CD4-positive, alpha-beta T cell (primary cell): ENCODE measurements at regions not wholly inside any gene's neighbourhood (a gene's known extent, or its start where the extent isn't known, plus 50 kb on each side); places are given as distances from the start of the nearest gene placed in this dataset.
A peak's percentile ranks its signal among the peaks of the same experiment; 100 is the strongest.

Experiments
- ATAC-seq: fragments of 200-7000 bp; cut with Tn5 transposase; one replicate; pipeline ENCODE4 v1.10.0; 2022; ENCODE audit warnings: mild to moderate bottlenecking; ENCODE audit not compliant: poor library complexity
- CTCF ChIA-PET: fragments of 350-600 bp; sonication (Branson Sonifier 250); formaldehyde crosslinking; loops from one replicate; lab custom pipeline; 2021; ENCODE audit warnings: antibody characterized with exemption, inconsistent platforms; lab: Charles Lee
- POLR2A ChIA-PET: fragments of 350-600 bp; sonication (Branson Sonifier 250); formaldehyde crosslinking; loops from one replicate; lab custom pipeline; 2021; ENCODE audit warnings: antibody characterized with exemption, inconsistent platforms; lab: Charles Lee
- DNase-seq, 14 experiments: peaks; one replicate each; pipeline ENCODE4 v3.0.0-alpha.2; 2013 to 2020; ENCODE audit warnings: mixed read lengths in 2 of 14
- H3K27ac ChIP-seq, 2 donors: one replicate each; pipeline versions ENCODE4 v1.5.1 to v1.7.0; 2013; ENCODE audit warnings: low read length in 2 of 2, low read depth in 1 of 2, mild to moderate bottlenecking in 1 of 2
- H3K27me3 ChIP-seq, 2 experiments: 1 replicate in 1 of 2; 2 replicates in 1 of 2; pipeline versions ENCODE4 v1.6.1 to v1.7.0; 2013; ENCODE audit warnings: low read length in 2 of 2, control low read depth in 1 of 2, mild to moderate bottlenecking in 1 of 2, moderate library complexity in 1 of 2; ENCODE audit not compliant: insufficient read depth in 2 of 2, control insufficient read depth in 1 of 2
- H3K36me3 ChIP-seq: one replicate; pipeline ENCODE4 v1.6.1; 2013; ENCODE audit warnings: low read length, control low read depth; ENCODE audit not compliant: insufficient read depth
- H3K4me1 ChIP-seq: one replicate; pipeline ENCODE4 v1.6.1; 2013; ENCODE audit warnings: low read length, control low read depth; ENCODE audit not compliant: insufficient read depth
- H3K4me3 ChIP-seq: one replicate; pipeline ENCODE4 v1.5.1; 2013; ENCODE audit warnings: mild to moderate bottlenecking, low read length, moderate library complexity
- H3K9me3 ChIP-seq, 2 experiments: 1 replicate in 1 of 2; 2 replicates in 1 of 2; pipeline versions ENCODE4 v1.6.1 to v1.7.0; 2013; ENCODE audit warnings: low read length in 2 of 2, mild to moderate bottlenecking in 2 of 2, control low read depth in 1 of 2, moderate library complexity in 1 of 2; ENCODE audit not compliant: control insufficient read depth in 1 of 2, insufficient read depth in 1 of 2
- H3K27ac Mint-ChIP-seq: one replicate; pipeline ENCODE4 v1.8.0; 2020; ENCODE audit warnings: mixed read lengths
- H3K27me3 Mint-ChIP-seq: one replicate; pipeline ENCODE4 v1.8.0; 2021; ENCODE audit warnings: mixed read lengths
- H3K36me3 Mint-ChIP-seq: one replicate; pipeline ENCODE4 v1.8.0; 2021; ENCODE audit warnings: low read depth, mixed read lengths
- H3K4me1 Mint-ChIP-seq: one replicate; pipeline ENCODE4 v1.8.0; 2021; ENCODE audit warnings: low read depth, mixed read lengths
- H3K4me3 Mint-ChIP-seq: one replicate; pipeline ENCODE4 v1.8.0; 2020; ENCODE audit warnings: mild to moderate bottlenecking, mixed read lengths
- H3K9me3 Mint-ChIP-seq: one replicate; pipeline ENCODE4 v1.8.0; 2020; ENCODE audit warnings: mixed read lengths
- CTCF ChIP-seq: fragments of 200-600 bp; IDR thresholded peaks from one replicate; pipeline ENCODE4 v1.8.0; 2022; ENCODE audit warnings: antibody characterized with exemption, mild to moderate bottlenecking
- intact Hi-C, 2 experiments: fragments of 100-400 bp; cut with DNase I in 1 of 2; cut with micrococcal nuclease in 1 of 2; formaldehyde crosslinking; loops; one replicate each; pipeline versions ENCODE4 v1.15.1 to v1.9.0; 2023 to 2025; cut with DNase I, micrococcal nuclease

DNA sequence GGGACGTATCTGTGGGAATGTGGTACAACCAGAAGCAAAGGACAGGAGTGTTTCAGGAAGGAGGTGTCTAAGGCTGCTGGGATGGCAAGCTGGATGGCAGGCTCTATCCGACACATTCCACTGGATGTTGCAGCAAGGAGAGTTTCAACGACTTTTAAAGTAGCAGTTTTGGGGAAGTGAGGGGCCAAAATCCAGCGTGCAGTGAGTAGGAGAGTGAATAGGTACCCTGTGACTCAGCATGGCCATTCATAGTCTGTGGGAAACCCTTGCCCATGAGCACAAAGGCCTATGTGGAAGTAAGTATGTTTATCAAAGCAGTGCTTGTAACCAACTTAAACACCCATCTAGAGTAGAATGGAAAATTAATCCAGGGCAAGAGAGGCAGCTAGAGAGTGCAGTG, 664.7 kb downstream of the ACTL7B start:
- peaks cover 0 to 8% of the 10 kb centered on the region in 2 experiments for H3K9me3 ChIP-seq
- TF ChIP-seq CTCF: no peak
- Mint-ChIP-seq H3K36me3 (no peaks in the 10 kb centered on the region), H3K9me3 (peaks cover 2% of the 10 kb centered on the region), H3K4me3 (no peak overlapping the region), H3K27ac (no peak overlapping the region), H3K27me3 (no peaks in the 10 kb centered on the region), H3K4me1 (no peaks in the 10 kb centered on the region)
- H3K4me3 ChIP-seq: no peak overlapping the region
- ChIA-PET POLR2A (no interaction called here), CTCF (no interaction called here)
- intact Hi-C loops: no loop called here
- no peaks in the 10 kb centered on the region for H3K36me3 ChIP-seq
- no peak overlapping the region for H3K27ac ChIP-seq
- no peaks in the 10 kb centered on the region for H3K4me1 ChIP-seq
- no peak for ATAC-seq
- no peaks in the 10 kb centered on the region for H3K27me3 ChIP-seq
- DNase-seq: peak in 2 of 14 experiments; percentile 28 to 50

- Histone ChIP-seq H3K27me3 (no peaks in the 10 kb centered on the region), H3K9me3 (peaks cover 0 to 4% of the 10 kb centered on the region in 2 experiments), H3K4me1 (no peaks in the 10 kb centered on the region), H3K36me3 (no peaks in the 10 kb centered on the region), H3K4me3 (no peak overlapping the region), H3K27ac (no peak overlapping the region)
- H3K36me3 Mint-ChIP-seq: no peaks in the 10 kb centered on the region
- ChIA-PET CTCF (no interaction called here), POLR2A (no interaction called here)
- ATAC-seq (no peak), DNase-seq (no peak)
- no peak for TF ChIP-seq CTCF
- peaks cover 2% of the 10 kb centered on the region for H3K9me3 Mint-ChIP-seq
- H3K4me3 Mint-ChIP-seq: no peak overlapping the region
- no peaks in the 10 kb centered on the region for H3K4me1 Mint-ChIP-seq
- H3K27ac Mint-ChIP-seq: no peak overlapping the region
- H3K27me3 Mint-ChIP-seq: no peaks in the 10 kb centered on the region
- intact Hi-C loops: no loop called here
These were observed 666.8 kb downstream of the ACTL7B start for GRCh38 chr9:108188976-108189375.

GRCh38 chr9:108188482-108188881, 667.3 kb downstream of the ACTL7B start:
- Mint-ChIP-seq H3K27me3 (no peaks in the 10 kb centered on the region), H3K4me1 (no peaks in the 10 kb centered on the region), H3K36me3 (no peaks in the 10 kb centered on the region), H3K27ac (no peak overlapping the region), H3K4me3 (no peak overlapping the region), H3K9me3 (peaks cover 7% of the 10 kb centered on the region)
- no peak overlapping the region for H3K27ac ChIP-seq
- H3K36me3 ChIP-seq: no peaks in the 10 kb centered on the region
- intact Hi-C loops: no loop called here
- peaks cover 0 to 4% of the 10 kb centered on the region in 2 experiments for H3K9me3 ChIP-seq
- DNase-seq (no peak), ATAC-seq (no peak)
- no peak overlapping the region for H3K4me3 ChIP-seq
- CTCF ChIA-PET: no interaction called here
- no peaks in the 10 kb centered on the region for H3K27me3 ChIP-seq
- H3K4me1 ChIP-seq: no peaks in the 10 kb centered on the region
- POLR2A ChIA-PET: no interaction called here
- TF ChIP-seq CTCF: no peak
